Neural cell (in vitro differentiated cells): ENCODE measurements at regions not wholly inside any gene's neighbourhood (a gene's known extent, or its start where the extent isn't known, plus 50 kb on each side); places are given as distances from the start of the nearest gene placed in this dataset.

ENCODE experiments used
- CTCF ChIP-seq: fragments of 450-650 bp; IDR thresholded peaks from 2 replicates; pipeline ENCODE4 v1.5.1; 2014; ENCODE audit warnings: antibody characterized with exemption, mild to moderate bottlenecking, moderate library complexity; ENCODE audit not compliant: poor library complexity, severe bottlenecking
- EP300 ChIP-seq: fragments of 450-650 bp; conservative IDR thresholded peaks from 2 replicates; pipeline ENCODE4 v1.6.1; 2014; ENCODE audit warnings: antibody characterized with exemption, mild to moderate bottlenecking, moderate library complexity; ENCODE audit not compliant: poor library complexity, severe bottlenecking
- MXI1 ChIP-seq: fragments of 450-650 bp; conservative IDR thresholded peaks from 2 replicates; pipeline ENCODE4 v1.6.1; 2014; ENCODE audit warnings: antibody characterized with exemption, mild to moderate bottlenecking; ENCODE audit not compliant: poor library complexity, severe bottlenecking
- POLR2AphosphoS5 ChIP-seq: IDR thresholded peaks from 2 replicates; pipeline ENCODE4 v1.6.1; 2012
- REST ChIP-seq: IDR thresholded peaks from 2 replicates; pipeline ENCODE4 v1.6.1; 2012; ENCODE audit warnings: borderline replicate concordance
- SMC3 ChIP-seq: fragments of 450-650 bp; conservative IDR thresholded peaks from 2 replicates; pipeline ENCODE4 v1.6.1; 2014; ENCODE audit warnings: antibody characterized with exemption, mild to moderate bottlenecking, moderate library complexity; ENCODE audit not compliant: poor library complexity
- TAF1 ChIP-seq: IDR thresholded peaks from 2 replicates; pipeline ENCODE4 v1.6.1; 2012; ENCODE audit warnings: low read depth

- TF ChIP-seq MXI1 (no peak), CTCF (no peak), REST (no peak), SMC3 (no peak), EP300 (no peak), POLR2AphosphoS5 (no peak), TAF1 (no peak)
Observed at GRCh38 chr1:4308806-4309205, 345.6 kb upstream of the AJAP1 start.
